GM13976 (cell line): ENCODE measurements at regions not wholly inside any gene's neighbourhood (a gene's known extent, or its start where the extent isn't known, plus 50 kb on each side); places are given as distances from the start of the nearest gene placed in this dataset.

ENCODE experiments used
- DNase-seq: peaks from one replicate; pipeline ENCODE4 v3.0.0; 2012; ENCODE audit warnings: low spot score
- in situ Hi-C: fragments of 300-500 bp; cut with MboI; formaldehyde crosslinking; loops from one replicate; pipeline ENCODE4 v1.12.0; 2022; ENCODE audit warnings: low sequenced_read_pairs, mixed read lengths, inconsistent platforms; ENCODE audit not compliant: unreplicated experiment
- TF ChIP-seq, protein P1 (sequence below): IDR thresholded peaks from 2 replicates; pipeline ENCODE4 v1.5.1; 2012; ENCODE audit warnings: borderline replicate concordance, mild to moderate bottlenecking; ENCODE audit not compliant: insufficient read depth; ENCODE audit errors: extremely low read depth, missing control alignments, control extremely low read depth

DNA sequence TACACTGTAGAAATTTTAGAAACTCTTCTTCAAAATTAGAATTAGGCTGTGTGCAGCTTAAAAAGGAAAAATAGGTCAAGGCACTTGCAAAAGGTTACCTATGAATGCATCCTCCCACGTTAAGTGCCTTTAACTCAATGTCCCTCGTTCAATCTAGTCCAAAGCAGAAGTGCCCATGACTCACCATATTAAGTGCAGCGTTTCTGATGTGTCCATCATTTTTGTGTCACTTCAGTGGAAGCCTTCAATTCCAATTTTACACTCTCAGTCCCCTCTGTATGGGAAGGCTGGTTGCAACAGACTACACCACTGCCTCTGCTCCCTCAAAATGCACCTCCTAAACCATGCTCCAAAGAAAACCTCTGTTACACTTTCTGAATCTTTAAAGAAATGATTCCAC, 53.4 kb downstream of the FOXB1 start:
- in situ Hi-C loops: no loop called here
- DNase-seq: no peak
- TF ChIP-seq, protein P1, sequence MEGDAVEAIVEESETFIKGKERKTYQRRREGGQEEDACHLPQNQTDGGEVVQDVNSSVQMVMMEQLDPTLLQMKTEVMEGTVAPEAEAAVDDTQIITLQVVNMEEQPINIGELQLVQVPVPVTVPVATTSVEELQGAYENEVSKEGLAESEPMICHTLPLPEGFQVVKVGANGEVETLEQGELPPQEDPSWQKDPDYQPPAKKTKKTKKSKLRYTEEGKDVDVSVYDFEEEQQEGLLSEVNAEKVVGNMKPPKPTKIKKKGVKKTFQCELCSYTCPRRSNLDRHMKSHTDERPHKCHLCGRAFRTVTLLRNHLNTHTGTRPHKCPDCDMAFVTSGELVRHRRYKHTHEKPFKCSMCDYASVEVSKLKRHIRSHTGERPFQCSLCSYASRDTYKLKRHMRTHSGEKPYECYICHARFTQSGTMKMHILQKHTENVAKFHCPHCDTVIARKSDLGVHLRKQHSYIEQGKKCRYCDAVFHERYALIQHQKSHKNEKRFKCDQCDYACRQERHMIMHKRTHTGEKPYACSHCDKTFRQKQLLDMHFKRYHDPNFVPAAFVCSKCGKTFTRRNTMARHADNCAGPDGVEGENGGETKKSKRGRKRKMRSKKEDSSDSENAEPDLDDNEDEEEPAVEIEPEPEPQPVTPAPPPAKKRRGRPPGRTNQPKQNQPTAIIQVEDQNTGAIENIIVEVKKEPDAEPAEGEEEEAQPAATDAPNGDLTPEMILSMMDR: no peak

DNA sequence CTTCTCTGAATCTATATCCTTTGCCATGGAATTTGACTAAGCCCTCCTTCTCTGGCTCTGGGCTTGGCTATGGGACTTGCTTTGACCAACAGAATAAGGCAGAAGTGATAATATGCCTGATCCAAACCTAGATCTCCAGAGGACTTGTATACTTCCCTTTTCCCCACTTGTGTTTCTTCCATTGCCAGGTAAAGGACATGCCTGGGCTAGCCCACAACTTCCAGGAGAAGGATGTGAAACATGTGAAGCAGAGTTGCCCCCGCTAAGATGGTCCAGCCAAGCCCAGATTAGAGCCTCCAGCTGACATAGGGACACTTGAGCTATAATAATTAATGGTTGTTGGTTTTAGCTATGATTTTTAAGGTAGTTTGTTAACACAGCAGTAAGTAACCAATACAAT, 55.1 kb downstream of the FOXB1 start:
- in situ Hi-C loops: no loop called here
- TF ChIP-seq, protein P1: no peak
- no peak for DNase-seq

DNA sequence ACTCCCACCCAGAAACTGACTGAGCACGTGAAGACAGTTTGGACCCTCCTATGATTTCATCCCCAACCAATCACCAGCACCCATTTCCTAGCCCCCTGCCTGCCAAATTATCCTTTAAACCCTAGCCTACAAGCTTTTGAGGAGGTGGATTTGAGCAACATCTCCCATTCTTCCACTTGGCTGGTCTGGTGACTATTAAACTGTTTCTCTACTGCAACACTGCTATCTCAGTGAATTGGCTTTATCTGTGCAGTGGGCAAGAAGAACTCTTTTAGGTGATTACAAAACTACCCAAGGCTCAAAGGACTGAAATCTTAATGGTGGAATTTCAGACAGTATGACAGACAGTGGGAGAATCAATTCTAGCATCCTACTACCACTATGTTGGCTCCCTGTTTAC, 57.6 kb downstream of the FOXB1 start:
- no peak for DNase-seq
- in situ Hi-C loops: no loop called here
- TF ChIP-seq, protein P1: no peak

DNA sequence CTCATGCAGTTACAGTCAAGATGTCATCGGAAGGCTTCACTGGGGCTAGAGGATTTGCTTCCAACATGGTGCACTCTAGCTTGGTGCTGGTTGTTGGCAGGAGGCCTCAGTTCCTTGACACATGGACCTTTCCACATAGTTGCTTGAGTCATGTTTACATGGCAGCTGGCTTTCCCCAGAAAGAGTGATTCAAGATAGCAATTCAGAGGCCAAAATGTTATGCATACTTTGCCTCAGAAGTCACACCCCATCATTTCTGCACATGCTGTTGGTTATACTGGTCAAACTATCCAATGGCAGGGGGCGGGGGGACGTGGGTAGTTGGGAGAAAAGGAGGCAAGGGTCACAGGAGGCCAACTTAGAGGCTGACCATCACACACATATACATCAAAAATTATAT, 58.7 kb downstream of the FOXB1 start:
- TF ChIP-seq, protein P1: no peak
- in situ Hi-C loops: no loop called here
- DNase-seq: no peak

DNA sequence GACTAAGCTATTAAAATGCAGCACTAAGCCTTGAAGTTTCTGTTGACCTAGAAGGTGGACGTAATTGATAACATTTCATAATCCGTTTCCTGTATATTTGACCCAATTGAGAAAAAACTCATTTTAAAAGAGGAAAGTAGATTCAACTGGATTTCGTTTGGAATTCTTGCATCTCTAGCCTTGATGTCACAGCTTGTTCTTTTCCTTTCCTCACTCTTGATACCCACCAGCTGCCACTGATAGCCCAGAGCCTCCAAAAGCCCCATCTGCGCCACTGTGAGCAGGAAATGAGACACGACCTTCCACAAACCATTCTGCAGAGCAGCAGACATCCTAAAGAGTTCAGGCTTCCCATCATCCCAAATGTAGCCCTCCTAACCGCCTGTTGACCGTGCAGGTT, 61.8 kb downstream of the FOXB1 start:
- TF ChIP-seq, protein P1: no peak
- DNase-seq: no peak
- in situ Hi-C loops: no loop called here

DNA sequence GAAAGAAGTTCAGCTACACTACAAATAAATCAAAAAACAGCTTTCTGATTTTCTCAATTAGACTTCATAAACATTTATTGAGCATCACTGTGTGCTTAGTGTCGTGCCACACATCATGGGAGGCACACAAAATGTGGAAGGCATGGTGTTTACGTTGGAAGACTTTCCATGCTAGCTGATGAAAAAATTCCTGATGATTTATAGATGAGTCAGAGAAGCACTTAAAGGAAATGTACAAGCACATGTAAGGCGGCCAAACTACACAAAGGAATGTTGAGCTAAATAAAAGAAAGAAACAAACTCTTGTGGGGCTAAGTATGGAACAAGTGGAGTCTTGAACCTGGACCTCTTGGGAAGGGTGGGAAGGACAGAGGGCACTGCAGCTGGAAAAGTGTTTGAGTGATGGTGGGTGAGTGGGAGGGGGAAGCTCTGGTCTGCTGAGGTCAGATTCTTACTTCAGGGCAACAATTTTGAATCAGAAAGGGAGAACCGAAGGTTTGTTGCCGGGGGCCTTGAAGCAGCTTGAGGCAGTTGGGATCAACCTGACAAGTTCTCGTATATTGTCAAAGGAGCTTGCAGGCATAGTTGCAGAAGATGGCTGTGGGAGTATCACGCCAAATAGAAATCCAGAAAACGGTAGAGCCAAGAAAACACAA, 66.9 kb downstream of the FOXB1 start:
- in situ Hi-C loops: no loop called here
- TF ChIP-seq, protein P1: no peak
- DNase-seq: no peak

DNA sequence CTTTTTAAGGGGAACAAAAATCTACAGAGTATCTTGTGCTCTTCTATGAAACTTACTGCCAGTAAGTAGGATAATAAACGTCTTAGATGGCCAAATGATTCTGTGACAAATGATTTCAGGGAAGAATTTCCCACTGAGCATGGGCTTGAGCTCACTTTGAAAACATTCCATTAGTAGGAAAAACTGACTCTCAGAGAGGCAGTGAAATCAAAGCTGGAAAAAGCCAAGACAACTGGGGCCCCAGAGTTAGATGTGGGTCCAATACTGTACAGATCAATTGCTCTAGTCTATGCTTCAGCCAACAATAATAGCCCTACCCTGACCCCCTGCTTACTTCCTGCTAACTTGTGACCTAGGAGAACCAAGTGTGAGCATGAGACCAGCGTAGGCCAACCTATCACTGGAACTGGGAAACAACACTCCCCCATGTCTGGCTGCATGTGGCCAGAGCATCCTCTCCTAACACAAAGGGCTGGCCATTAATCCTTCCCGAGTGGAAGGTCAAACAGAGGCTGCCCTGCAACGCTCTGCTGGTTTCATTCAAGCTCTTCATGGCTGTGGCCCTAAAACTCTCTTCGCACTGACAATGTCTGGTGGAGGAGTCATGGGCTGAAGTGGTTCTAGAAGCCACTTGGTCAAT, 68.8 kb downstream of the FOXB1 start:
- TF ChIP-seq, protein P1: no peak
- no peak for DNase-seq
- in situ Hi-C loops: no loop called here
